GM12864 (cell line): ENCODE measurements at regions not wholly inside any gene's neighbourhood (a gene's known extent, or its start where the extent isn't known, plus 50 kb on each side); places are given as distances from the start of the nearest gene placed in this dataset.
"Not testable (repeated sequence)": the region's sequence is repeated elsewhere in the genome, so short reads cannot be mapped to it uniquely, and the experiment has no call there.

Experiments used
- DNase-seq: peaks from one replicate; pipeline ENCODE4 v3.0.0-alpha.2; 2011; ENCODE audit warnings: low read depth
- H3K4me3 ChIP-seq: 2 replicates; pipeline ENCODE4 v1.5.1; 2011; ENCODE audit warnings: mild to moderate bottlenecking, low read depth, low read length, control low read depth
- TF ChIP-seq, protein P1 (sequence below): IDR thresholded peaks from 2 replicates; pipeline ENCODE4 v1.5.1; 2011; ENCODE audit warnings: low read depth, mild to moderate bottlenecking, moderate library complexity, low read length, control low read depth, inconsistent platforms; ENCODE audit errors: missing control alignments

DNA sequence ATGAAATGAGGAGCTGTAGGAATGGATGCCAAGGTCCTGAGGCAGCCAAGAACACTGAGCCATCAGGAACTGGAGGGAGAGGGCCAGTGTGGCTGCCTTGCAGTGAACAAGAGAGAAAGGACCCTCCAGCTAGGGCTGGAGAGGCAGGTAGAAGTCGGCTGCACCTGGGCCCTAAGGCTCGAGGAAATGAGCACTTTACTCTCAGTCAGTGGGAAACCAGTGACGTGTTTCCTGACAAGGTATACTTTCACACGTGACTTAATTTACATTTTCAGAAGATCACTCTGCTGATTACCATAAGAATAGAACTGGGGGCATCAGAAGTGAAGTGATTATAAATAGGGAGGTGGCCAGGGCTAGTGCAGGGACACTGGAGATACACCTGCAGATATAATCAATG is 115.2 kb downstream of the C17orf67 start:
- DNase-seq, result no peak
- H3K4me3 ChIP-seq, result no peak overlapping the region
- TF ChIP-seq, protein P1, sequence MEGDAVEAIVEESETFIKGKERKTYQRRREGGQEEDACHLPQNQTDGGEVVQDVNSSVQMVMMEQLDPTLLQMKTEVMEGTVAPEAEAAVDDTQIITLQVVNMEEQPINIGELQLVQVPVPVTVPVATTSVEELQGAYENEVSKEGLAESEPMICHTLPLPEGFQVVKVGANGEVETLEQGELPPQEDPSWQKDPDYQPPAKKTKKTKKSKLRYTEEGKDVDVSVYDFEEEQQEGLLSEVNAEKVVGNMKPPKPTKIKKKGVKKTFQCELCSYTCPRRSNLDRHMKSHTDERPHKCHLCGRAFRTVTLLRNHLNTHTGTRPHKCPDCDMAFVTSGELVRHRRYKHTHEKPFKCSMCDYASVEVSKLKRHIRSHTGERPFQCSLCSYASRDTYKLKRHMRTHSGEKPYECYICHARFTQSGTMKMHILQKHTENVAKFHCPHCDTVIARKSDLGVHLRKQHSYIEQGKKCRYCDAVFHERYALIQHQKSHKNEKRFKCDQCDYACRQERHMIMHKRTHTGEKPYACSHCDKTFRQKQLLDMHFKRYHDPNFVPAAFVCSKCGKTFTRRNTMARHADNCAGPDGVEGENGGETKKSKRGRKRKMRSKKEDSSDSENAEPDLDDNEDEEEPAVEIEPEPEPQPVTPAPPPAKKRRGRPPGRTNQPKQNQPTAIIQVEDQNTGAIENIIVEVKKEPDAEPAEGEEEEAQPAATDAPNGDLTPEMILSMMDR, result no peak

DNA sequence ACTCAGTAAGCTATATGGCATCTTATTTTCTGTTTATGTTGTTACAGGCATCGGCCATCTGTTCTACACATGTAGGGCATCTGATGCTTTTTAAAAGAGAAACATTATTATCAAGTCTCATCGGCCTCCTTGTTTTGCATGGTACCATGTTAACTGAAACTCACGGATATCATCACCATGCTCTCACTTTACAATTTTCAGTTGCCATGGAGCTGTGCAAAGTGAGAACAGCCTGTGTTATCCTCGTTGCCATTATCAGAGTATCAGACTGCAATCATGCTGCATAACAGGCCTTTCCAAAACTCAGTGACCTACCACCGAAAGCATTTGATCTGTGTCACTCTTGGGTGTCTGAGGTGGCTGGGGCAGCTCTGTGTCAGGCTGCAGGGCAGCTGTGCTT is 110.3 kb downstream of the C17orf67 start:
- TF ChIP-seq, protein P1, result no peak
- DNase-seq, result no peak
- no peak overlapping the region for H3K4me3 ChIP-seq

DNA sequence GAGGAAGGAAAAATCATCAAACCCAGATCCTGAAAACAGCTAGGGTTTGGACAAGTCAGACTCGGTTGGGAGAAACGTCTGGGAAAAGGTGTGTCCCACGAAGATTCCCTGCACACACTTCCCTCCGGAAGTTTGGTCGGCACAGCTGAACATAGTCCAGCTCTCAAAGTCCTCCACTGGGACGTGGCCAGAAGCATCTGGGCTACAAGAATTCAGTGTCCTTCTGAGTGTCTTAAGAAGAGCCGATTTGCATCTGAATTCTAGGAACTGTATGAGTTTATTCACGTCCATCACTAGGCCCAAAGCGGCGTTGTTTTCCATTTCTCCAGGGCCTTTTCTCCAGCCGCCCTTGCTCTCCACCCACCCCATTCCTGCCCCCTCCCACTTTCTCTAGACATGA is 109.1 kb downstream of the C17orf67 start:
- TF ChIP-seq, protein P1, result no peak
- H3K4me3 ChIP-seq, result no peak overlapping the region
- DNase-seq, result no peak

GRCh38 chr17:56725144-56725543 is 108.6 kb downstream of the C17orf67 start:
- DNase-seq, result no peak
- no peak overlapping the region for H3K4me3 ChIP-seq
- TF ChIP-seq, protein P1, result no peak

GRCh38 chr17:56727876-56728617 is 105.7 kb downstream of the C17orf67 start:
- no peak for DNase-seq
- TF ChIP-seq, protein P1, result no peak
- H3K4me3 ChIP-seq, result no peak overlapping the region

DNA sequence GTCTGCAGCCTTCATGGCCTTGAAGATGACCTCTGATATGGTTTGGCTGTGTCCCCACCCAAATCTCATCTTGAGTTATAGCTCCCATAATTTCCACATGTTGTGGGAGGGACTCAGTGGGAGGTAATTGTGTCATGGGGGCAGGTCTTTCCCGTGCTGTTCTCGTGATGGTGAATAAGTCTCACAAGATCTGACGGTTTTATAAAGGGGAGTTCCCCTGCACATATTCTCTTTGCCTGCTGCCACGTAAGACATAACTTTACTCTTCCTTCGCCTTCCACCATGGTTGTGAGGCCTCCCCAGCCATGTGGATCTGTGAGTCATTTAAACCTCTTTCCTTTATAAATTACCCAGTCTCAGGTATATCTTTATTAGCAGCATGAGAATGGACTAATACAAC is 102.6 kb downstream of the C17orf67 start:
- H3K4me3 ChIP-seq, DNase-seq: not testable (repeated sequence)

GRCh38 chr17:56733833-56734232 is 99.9 kb downstream of the C17orf67 start:
- H3K4me3 ChIP-seq, result no peak overlapping the region
- TF ChIP-seq, protein P1, result no peak
- DNase-seq, result no peak
